ENCODE measurements at regions not wholly inside any gene's neighbourhood (a gene's known extent, or its start where the extent isn't known, plus 50 kb on each side); places are given as distances from the start of the nearest gene placed in this dataset.

DNA sequence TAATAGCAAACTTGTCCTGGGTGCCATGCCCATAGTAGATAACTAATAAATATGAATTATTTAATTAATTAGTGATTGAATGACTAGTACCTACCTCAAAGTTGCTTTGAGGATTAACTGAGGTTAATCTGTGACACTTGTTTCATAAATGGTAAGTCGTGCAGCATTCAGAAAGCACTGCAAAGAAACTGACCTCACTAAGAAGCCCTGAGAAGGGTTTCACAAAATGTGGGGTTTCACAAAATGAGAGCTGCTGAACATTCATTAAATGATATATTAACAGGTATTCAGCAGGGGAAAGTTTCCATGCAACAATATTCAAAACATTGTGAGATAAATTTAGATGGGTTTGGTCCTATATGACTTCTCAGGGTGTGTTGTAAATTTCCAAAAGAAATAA, 236.2 kb downstream of the OSR1 start:
- CTCF ChIA-PET, result interaction anchor here (0.7 to 2.1 kb wide), 3 partner anchors 9 to 230 kb away, joined by 3 to 5 read pairs (median 4); no protein-coding TSS in a partner anchor

DNA sequence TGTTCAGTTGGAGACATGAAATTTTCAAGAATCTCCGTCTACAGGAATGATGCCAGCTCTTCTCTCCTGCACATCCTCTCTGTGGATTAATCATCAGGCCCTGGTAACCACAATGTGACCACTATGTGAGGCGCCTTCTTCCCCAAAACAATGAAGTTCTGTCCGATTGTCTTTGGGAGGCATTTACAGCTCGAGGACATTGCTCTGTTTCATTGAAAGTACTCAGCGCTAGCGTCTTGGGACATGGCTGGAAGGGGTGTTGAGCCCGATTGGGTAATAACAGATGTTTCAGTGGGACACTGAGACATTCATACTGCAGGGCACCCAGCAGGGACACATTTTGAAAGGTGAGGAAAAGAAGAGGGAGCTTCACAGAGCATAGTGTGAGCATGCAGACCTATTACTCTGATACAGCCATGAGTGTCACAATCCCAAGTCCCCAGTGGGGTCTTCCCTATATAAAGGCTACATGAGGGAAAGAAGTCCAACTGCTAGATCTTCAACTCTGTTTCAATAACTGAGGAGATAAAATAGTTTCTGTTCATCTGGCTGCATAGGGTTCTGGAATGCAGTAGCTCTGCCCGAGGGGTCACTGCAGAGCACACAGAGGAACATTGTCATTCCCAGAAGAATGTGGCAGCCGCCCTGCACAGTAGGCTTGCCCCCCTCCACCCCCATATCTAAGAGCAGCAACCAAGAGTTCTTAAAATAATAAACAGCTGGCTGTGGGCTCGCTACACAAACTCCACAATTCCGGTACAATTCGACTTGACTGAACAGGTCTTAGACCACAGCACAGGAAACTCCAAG, 237.3 kb downstream of the OSR1 start:
- H3K4me3 ChIP-seq (ENCODE audit: low read depth, low read length), result no peak overlapping the region
- H3K36me3 ChIP-seq (ENCODE audit: control insufficient read depth, insufficient read depth, low read length), result no peaks in the 10 kb centered on the region
- peak; percentile 65 for DNase-seq (ENCODE audit: low read depth)
- ChIA-PET POLR2A (no interaction called here), CTCF (interaction anchor here (1.2 to 2.1 kb wide), 4 partner anchors 10 to 231 kb away, joined by 3 to 5 read pairs (median 4); no protein-coding TSS in a partner anchor)
- no peak for TF ChIP-seq CTCF (IDR thresholded peaks at IDR 0.05; ENCODE audit: insufficient read depth, low read depth, low read length)
- no peaks in the 10 kb centered on the region for H3K27me3 ChIP-seq (ENCODE audit: control insufficient read depth, insufficient read depth, low read length)

More for the DNA sequence above, 236.2 kb downstream of the OSR1 start:
- POLR2A ChIA-PET, result no interaction called here
- no peak for DNase-seq (ENCODE audit: low read depth)
- H3K36me3 ChIP-seq (ENCODE audit: control insufficient read depth, insufficient read depth, low read length), result no peaks in the 10 kb centered on the region
- no peak overlapping the region for H3K4me3 ChIP-seq (ENCODE audit: low read depth, low read length)
- H3K27me3 ChIP-seq (ENCODE audit: control insufficient read depth, insufficient read depth, low read length), result no peaks in the 10 kb centered on the region
- TF ChIP-seq CTCF (IDR thresholded peaks at IDR 0.05; ENCODE audit: insufficient read depth, low read depth, low read length), result no peak

GRCh38 chr2:19120181-19120580, 238.2 kb downstream of the OSR1 start:
- CTCF ChIA-PET, result interaction anchor here (1.2 to 2.1 kb wide), 3 partner anchors 11 to 600 kb away, joined by 3 to 5 read pairs (median 5); no protein-coding TSS in a partner anchor
- H3K4me3 ChIP-seq (ENCODE audit: low read depth, low read length), result no peak overlapping the region
- POLR2A ChIA-PET, result no interaction called here
- DNase-seq (ENCODE audit: low read depth), result no peak
- no peaks in the 10 kb centered on the region for H3K27me3 ChIP-seq (ENCODE audit: control insufficient read depth, insufficient read depth, low read length)
- H3K36me3 ChIP-seq (ENCODE audit: control insufficient read depth, insufficient read depth, low read length), result no peaks in the 10 kb centered on the region
- TF ChIP-seq CTCF (IDR thresholded peaks at IDR 0.05; ENCODE audit: insufficient read depth, low read depth, low read length), result no peak

DNA sequence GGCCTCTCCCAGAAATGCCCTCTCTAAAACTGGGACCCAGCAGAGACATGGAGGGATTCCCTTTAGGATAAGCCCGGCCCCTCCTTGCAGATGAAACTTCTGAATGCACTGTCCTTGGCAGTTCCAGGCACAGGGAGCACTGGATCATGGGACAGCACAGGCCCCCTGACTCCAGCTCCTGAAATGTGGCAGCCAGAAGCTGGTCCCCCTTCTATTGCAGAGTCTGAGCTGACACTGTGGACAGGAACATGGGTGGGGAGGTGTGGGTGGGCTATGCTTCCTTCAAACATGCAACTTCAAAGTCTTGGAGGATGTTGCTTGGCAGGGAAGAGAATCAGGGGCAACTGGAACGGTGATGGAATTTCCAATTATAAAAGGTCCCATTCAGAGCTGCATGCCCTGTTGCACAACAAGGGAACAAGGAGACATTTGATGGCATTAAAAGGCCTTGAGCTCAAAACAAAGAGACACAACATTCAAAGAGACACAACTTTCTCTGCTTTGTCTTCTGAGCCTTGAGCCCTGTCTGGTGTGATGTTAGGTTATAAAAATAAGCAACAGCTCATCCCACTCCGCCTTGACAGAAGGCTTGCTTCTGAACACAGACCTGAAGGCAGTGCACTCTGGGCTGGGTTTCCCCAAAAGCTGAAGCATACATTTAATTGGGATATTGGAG, 239.0 kb downstream of the OSR1 start:
- H3K27me3 ChIP-seq (ENCODE audit: control insufficient read depth, insufficient read depth, low read length), result no peaks in the 10 kb centered on the region
- TF ChIP-seq CTCF (IDR thresholded peaks at IDR 0.05; ENCODE audit: insufficient read depth, low read depth, low read length), result no peak
- DNase-seq (ENCODE audit: low read depth), result no peak
- no peaks in the 10 kb centered on the region for H3K36me3 ChIP-seq (ENCODE audit: control insufficient read depth, insufficient read depth, low read length)
- CTCF ChIA-PET, result interaction anchor here (1.2 to 1.6 kb wide), 2 partner anchors 12 to 599 kb away, joined by 3 to 5 read pairs; no protein-coding TSS in a partner anchor
- POLR2A ChIA-PET, result no interaction called here
- H3K4me3 ChIP-seq (ENCODE audit: low read depth, low read length), result no peak overlapping the region

DNA sequence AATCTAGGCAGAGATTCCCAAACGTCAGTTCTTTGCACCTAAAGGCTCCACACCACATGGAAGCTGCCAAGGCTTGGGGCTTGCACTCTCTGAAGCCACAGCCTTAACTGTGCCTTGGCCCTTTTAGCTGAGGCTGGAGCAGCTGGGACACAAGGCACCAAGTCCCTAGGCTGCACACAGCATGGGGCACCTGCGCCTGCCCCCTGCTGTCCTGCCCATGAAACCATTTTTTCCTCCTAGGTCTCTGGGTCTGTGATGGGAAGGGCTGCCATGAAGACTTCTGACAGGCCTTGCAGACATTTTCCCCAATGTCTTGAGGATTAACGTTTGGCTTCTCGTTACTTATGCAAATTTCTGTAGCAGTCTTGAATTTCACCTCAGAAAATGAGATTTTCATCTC, 241.5 kb downstream of the OSR1 start:
- Histone ChIP-seq H3K36me3 (ENCODE audit: control insufficient read depth, insufficient read depth, low read length) (no peaks in the 10 kb centered on the region), H3K27me3 (ENCODE audit: control insufficient read depth, insufficient read depth, low read length) (no peaks in the 10 kb centered on the region), H3K4me3 (ENCODE audit: low read depth, low read length) (no peak overlapping the region)
- no peak for DNase-seq (ENCODE audit: low read depth)
- CTCF ChIA-PET, result no interaction called here
- no peak for TF ChIP-seq CTCF (IDR thresholded peaks at IDR 0.05; ENCODE audit: insufficient read depth, low read depth, low read length)
- POLR2A ChIA-PET, result no interaction called here

All from BJ (cell line).